Endothelial cell of umbilical vein (primary cell): ENCODE measurements at regions not wholly inside any gene's neighbourhood (a gene's known extent, or its start where the extent isn't known, plus 50 kb on each side); places are given as distances from the start of the nearest gene placed in this dataset.

ENCODE experiments used
- BruUV-seq: library from RNA; stranded (reverse); fragments of 400-500 nt; replicated peaks from 2 replicates; lab custom pipeline; 2021; lab: Mats Ljungman, UMichigan
- CTCF ChIA-PET: fragments of 300-600, 350-600 bp; sonication (Branson Sonifier 250); formaldehyde crosslinking; loops from one replicate; lab custom pipeline; 2021; ENCODE audit warnings: antibody characterized with exemption, inconsistent platforms; lab: Charles Lee
- POLR2A ChIA-PET: fragments of 300-600, 350-600 bp; sonication (Branson Sonifier 250); formaldehyde crosslinking; loops from one replicate; lab custom pipeline; 2021; ENCODE audit warnings: antibody characterized with exemption, inconsistent platforms; lab: Charles Lee
- DNase-seq: peaks from one replicate; pipeline ENCODE4 v3.0.0-alpha.2; 2011; ENCODE audit warnings: low read depth, low spot score
- FAIRE-seq: peaks from 2 replicates; lab custom pipeline; 2011; peaks lifted over from hg19 to GRCh38; lab: Jason Lieb, UNC
- H2AFZ ChIP-seq: 2 replicates; pipeline ENCODE4 v1.6.0; 2012; ENCODE audit warnings: low read depth, low read length, control low read depth, inconsistent platforms
- H3K27ac ChIP-seq: 2 replicates; pipeline ENCODE4 v1.5.1; 2011; ENCODE audit warnings: low read depth, mild to moderate bottlenecking, control low read depth, low read length, moderate library complexity; ENCODE audit not compliant: insufficient read depth
- H3K27me3 ChIP-seq, 2 experiments: 2 replicates each; pipeline versions ENCODE4 v1.6.0 to v1.6.1; 2011; ENCODE audit warnings: low read length in 2 of 2, mixed read lengths in 1 of 2; ENCODE audit not compliant: control insufficient read depth in 2 of 2, insufficient read depth in 2 of 2
- H3K36me3 ChIP-seq, 2 experiments: 2 replicates in 1 of 2; 3 replicates in 1 of 2; pipeline ENCODE4 v1.5.1; 2011; ENCODE audit warnings: low read length in 2 of 2, mild to moderate bottlenecking in 1 of 2, moderate library complexity in 1 of 2; ENCODE audit not compliant: control insufficient read depth in 2 of 2, insufficient read depth in 2 of 2; ENCODE audit errors: extremely low read depth in 1 of 2
- H3K4me1 ChIP-seq: 3 replicates; pipeline ENCODE4 v1.5.1; 2011; ENCODE audit warnings: mild to moderate bottlenecking, low read length; ENCODE audit not compliant: control insufficient read depth, insufficient read depth; ENCODE audit errors: extremely low read depth
- H3K4me2 ChIP-seq: 2 replicates; pipeline ENCODE4 v1.6.1; 2011; ENCODE audit warnings: low read length, control low read depth, mixed read lengths; ENCODE audit not compliant: insufficient read depth
- H3K4me3 ChIP-seq, 3 experiments: fragments of 200-600 bp in 1 of 3; sonication (generic), shearing (Covaris generic) in 1 of 3; replicated peaks in 1 of 3; 2 replicates each; pipeline ENCODE4 v1.5.1; 2011 to 2016; ENCODE audit warnings: control low read depth in 3 of 3, low read length in 3 of 3, mild to moderate bottlenecking in 2 of 3, inconsistent platforms in 1 of 3, low read depth in 1 of 3, moderate library complexity in 1 of 3; ENCODE audit not compliant: insufficient read depth in 1 of 3
- H3K79me2 ChIP-seq: 2 replicates; pipeline ENCODE4 v1.6.0; 2012; ENCODE audit warnings: low read length, inconsistent platforms; ENCODE audit not compliant: control insufficient read depth, insufficient read depth
- H3K9ac ChIP-seq: replicated peaks from 2 replicates; pipeline ENCODE3; 2011; ENCODE audit warnings: low read length, control low read depth; ENCODE audit not compliant: insufficient read depth; ENCODE audit errors: extremely low read depth
- H3K9me1 ChIP-seq: replicated peaks from 3 replicates; pipeline ENCODE4 v1.6.0; 2011; ENCODE audit warnings: mild to moderate bottlenecking, low read length; ENCODE audit not compliant: control insufficient read depth, insufficient read depth; ENCODE audit errors: extremely low read depth
- H3K9me3 ChIP-seq: replicated peaks from 2 replicates; pipeline ENCODE4 v1.5.1; 2012; ENCODE audit warnings: low read length, inconsistent platforms; ENCODE audit not compliant: control insufficient read depth, insufficient read depth
- H4K20me1 ChIP-seq: replicated peaks from 2 replicates; pipeline ENCODE3; 2011; ENCODE audit warnings: mild to moderate bottlenecking, low read length; ENCODE audit not compliant: control insufficient read depth, insufficient read depth; ENCODE audit errors: extremely low read depth
- EZH2 ChIP-seq: IDR thresholded peaks from 2 replicates; pipeline ENCODE4 v1.6.1; 2012; ENCODE audit warnings: borderline replicate concordance, low read depth, mild to moderate bottlenecking, moderate library complexity, low read length, inconsistent platforms; ENCODE audit not compliant: severe bottlenecking
- FOS ChIP-seq: IDR thresholded peaks from 2 replicates; pipeline ENCODE4 v1.6.1; 2011; ENCODE audit warnings: mild to moderate bottlenecking, low read length, moderate library complexity, borderline replicate concordance; ENCODE audit not compliant: insufficient read depth
- JUN ChIP-seq: IDR thresholded peaks from 2 replicates; pipeline ENCODE4 v1.6.1; 2011; ENCODE audit warnings: borderline replicate concordance, low read depth; ENCODE audit not compliant: insufficient read length, insufficient read depth
- MYC ChIP-seq: IDR thresholded peaks from one replicate; pipeline ENCODE4 v1.6.1; 2011; ENCODE audit warnings: mild to moderate bottlenecking, low read depth, low read length
- POLR2A ChIP-seq: IDR thresholded peaks from 2 replicates; pipeline ENCODE4 v1.6.1; 2012; ENCODE audit warnings: low read depth, mild to moderate bottlenecking, control low read depth, low read length
- POLR2AphosphoS5 ChIP-seq: IDR thresholded peaks from 2 replicates; pipeline ENCODE4 v1.6.1; 2012; ENCODE audit warnings: low read depth, mild to moderate bottlenecking, control low read depth, low read length, moderate library complexity; ENCODE audit not compliant: insufficient read depth
- dilution Hi-C: fragments of 300-500 bp; cut with MboI; formaldehyde crosslinking; loops from one replicate; pipeline ENCODE4 v1.15.0; 2019; ENCODE audit warnings: low sequenced_read_pairs; ENCODE audit not compliant: extremely low pct_ligation_motif_present
- intact Hi-C: fragments of 100-400 bp; cut with micrococcal nuclease; formaldehyde crosslinking; loops from one replicate; pipeline ENCODE4 v1.10.0; 2022
- TF ChIP-seq, protein P1 (sequence below), 2 donors: IDR thresholded peaks; 1 replicate in 1 of 2; 2 replicates in 1 of 2; pipeline ENCODE4 v1.5.1; 2011; ENCODE audit warnings: low read length in 2 of 2, mild to moderate bottlenecking in 2 of 2, moderate library complexity in 2 of 2, control low read depth in 1 of 2, inconsistent platforms in 1 of 2, low read depth in 1 of 2; ENCODE audit not compliant: insufficient read depth in 1 of 2; ENCODE audit errors: extremely low read depth in 1 of 2
- TF ChIP-seq, protein P2 (sequence below): IDR thresholded peaks from 2 replicates; pipeline ENCODE4 v1.6.1; 2011; ENCODE audit not compliant: insufficient read depth, insufficient read length

DNA sequence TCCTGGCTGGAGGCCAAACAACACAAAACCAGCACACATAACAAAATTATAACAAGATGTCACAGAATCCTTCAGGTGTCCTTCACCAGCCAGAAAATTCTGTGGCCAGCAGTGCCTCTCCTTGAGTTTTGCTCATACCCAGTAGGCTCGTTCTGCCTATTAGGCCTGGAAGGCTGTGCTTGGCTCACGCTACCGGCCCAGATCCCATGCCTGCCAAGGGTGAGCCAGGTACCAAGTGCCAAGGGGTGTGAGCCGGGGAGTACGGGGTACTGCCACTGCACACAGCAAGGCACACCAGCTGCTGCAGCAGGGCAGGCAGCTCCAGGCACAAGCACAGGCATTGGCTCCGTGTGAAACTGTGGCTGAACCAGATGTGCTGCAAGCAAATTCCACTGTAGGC lies 1562.0 kb downstream of the REEP3 start:
- FAIRE-seq (no peak), DNase-seq (no peak)

DNA sequence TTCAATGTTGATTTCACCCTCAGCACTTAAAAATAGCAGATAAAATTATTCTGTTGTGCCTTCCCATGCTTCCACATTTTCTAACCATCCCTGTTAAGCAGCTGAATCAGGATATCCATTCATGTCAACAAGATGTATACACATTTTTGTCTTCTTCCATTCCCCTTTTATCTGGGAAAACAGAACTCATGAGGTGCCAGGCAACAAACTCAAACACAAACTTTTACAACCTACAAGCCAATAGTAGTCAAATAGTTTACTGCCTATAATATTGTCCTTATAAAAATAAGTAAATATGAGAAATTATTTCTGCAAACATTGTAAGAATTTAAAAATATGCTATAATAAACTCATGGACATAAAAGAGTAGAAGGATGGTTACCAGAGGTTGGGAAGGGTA lies 1569.8 kb downstream of the REEP3 start:
- ChIA-PET CTCF (no interaction called here), POLR2A (no interaction called here)
- no peak overlapping the region for H3K27ac ChIP-seq
- no peaks in the 10 kb centered on the region for H3K36me3 ChIP-seq
- H2AFZ ChIP-seq = no peak overlapping the region
- no peaks in the 10 kb centered on the region for H3K79me2 ChIP-seq
- no peak for DNase-seq
- dilution Hi-C loops = no loop called here
- H3K9me3 ChIP-seq = no peaks in the 10 kb centered on the region
- TF ChIP-seq MYC (no peak), FOS (no peak), JUN (no peak), EZH2 (no peak), POLR2AphosphoS5 (no peak)
- TF ChIP-seq, protein P1, sequence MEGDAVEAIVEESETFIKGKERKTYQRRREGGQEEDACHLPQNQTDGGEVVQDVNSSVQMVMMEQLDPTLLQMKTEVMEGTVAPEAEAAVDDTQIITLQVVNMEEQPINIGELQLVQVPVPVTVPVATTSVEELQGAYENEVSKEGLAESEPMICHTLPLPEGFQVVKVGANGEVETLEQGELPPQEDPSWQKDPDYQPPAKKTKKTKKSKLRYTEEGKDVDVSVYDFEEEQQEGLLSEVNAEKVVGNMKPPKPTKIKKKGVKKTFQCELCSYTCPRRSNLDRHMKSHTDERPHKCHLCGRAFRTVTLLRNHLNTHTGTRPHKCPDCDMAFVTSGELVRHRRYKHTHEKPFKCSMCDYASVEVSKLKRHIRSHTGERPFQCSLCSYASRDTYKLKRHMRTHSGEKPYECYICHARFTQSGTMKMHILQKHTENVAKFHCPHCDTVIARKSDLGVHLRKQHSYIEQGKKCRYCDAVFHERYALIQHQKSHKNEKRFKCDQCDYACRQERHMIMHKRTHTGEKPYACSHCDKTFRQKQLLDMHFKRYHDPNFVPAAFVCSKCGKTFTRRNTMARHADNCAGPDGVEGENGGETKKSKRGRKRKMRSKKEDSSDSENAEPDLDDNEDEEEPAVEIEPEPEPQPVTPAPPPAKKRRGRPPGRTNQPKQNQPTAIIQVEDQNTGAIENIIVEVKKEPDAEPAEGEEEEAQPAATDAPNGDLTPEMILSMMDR (IDR thresholded peaks at IDR 0.05; ENCODE audit: extremely low read depth in 1 of 2, insufficient read depth in 1 of 2, low read depth in 1 of 2, low read length in 2 of 2) = no peak
- TF ChIP-seq, protein P2, sequence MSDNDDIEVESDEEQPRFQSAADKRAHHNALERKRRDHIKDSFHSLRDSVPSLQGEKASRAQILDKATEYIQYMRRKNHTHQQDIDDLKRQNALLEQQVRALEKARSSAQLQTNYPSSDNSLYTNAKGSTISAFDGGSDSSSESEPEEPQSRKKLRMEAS = no peak
- no peak overlapping the region for H3K4me2 ChIP-seq
- intact Hi-C loops = no loop called here
- no peaks in the 10 kb centered on the region for H4K20me1 ChIP-seq
- no peaks in the 10 kb centered on the region for H3K4me1 ChIP-seq
- no peak overlapping the region for H3K4me3 ChIP-seq
- no peaks in the 10 kb centered on the region for H3K27me3 ChIP-seq
- no peak for FAIRE-seq
- H3K9ac ChIP-seq = no peak overlapping the region
- BruUV-seq = no TSS peak
- no peaks in the 10 kb centered on the region for H3K9me1 ChIP-seq

More for the DNA sequence above, 1562.0 kb downstream of the REEP3 start:
- BruUV-seq = no TSS peak
- Histone ChIP-seq H3K27me3 (no peaks in the 10 kb centered on the region), H3K4me2 (no peak overlapping the region), H3K27ac (no peak overlapping the region), H3K36me3 (no peaks in the 10 kb centered on the region), H2AFZ (no peak overlapping the region), H3K4me1 (no peaks in the 10 kb centered on the region), H3K9me1 (no peaks in the 10 kb centered on the region), H4K20me1 (no peaks in the 10 kb centered on the region), H3K79me2 (no peaks in the 10 kb centered on the region), H3K9ac (no peak overlapping the region), H3K9me3 (no peaks in the 10 kb centered on the region), H3K4me3 (no peak overlapping the region)
- TF ChIP-seq EZH2 = no peak
- TF ChIP-seq, protein P2 = no peak
- TF ChIP-seq POLR2AphosphoS5 = no peak
- no peak for TF ChIP-seq FOS
- no peak for TF ChIP-seq POLR2A
- TF ChIP-seq MYC = no peak
- dilution Hi-C loops (no loop called here), intact Hi-C loops (no loop called here)
- ChIA-PET CTCF (interaction anchor here (0.9 kb wide), 1 partner anchor 11 kb away, joined by 4 read pairs; no protein-coding TSS in a partner anchor), POLR2A (no interaction called here)
